Mesendoderm (in vitro differentiated cells): ENCODE measurements at regions not wholly inside any gene's neighbourhood (a gene's known extent, or its start where the extent isn't known, plus 50 kb on each side); places are given as distances from the start of the nearest gene placed in this dataset.
"Not testable (repeated sequence)": the region's sequence is repeated elsewhere in the genome, so short reads cannot be mapped to it uniquely, and the experiment has no call there.

Experiments used
- DNase-seq: peaks from one replicate; pipeline ENCODE4 v3.0.0; 2013
- H2AK5ac ChIP-seq: 2 replicates; pipeline ENCODE4 v1.6.1; 2013; ENCODE audit warnings: low read length, inconsistent platforms
- H2BK120ac ChIP-seq: 2 replicates; pipeline ENCODE4 v1.6.1; 2013; ENCODE audit warnings: low read depth, mild to moderate bottlenecking, low read length, moderate library complexity, mixed read lengths
- H2BK15ac ChIP-seq: replicated peaks from 2 replicates; pipeline ENCODE4 v1.6.1; 2013; ENCODE audit warnings: low read depth, mild to moderate bottlenecking, moderate library complexity
- H2BK5ac ChIP-seq: 2 replicates; pipeline ENCODE4 v1.6.1; 2013; ENCODE audit warnings: low read length, inconsistent platforms
- H3K18ac ChIP-seq: 2 replicates; pipeline ENCODE4 v1.6.1; 2013; ENCODE audit warnings: mild to moderate bottlenecking, low read length, mixed read lengths
- H3K23ac ChIP-seq: one replicate; pipeline ENCODE4 v1.6.1; 2013; ENCODE audit warnings: low read length
- H3K27ac ChIP-seq: 2 replicates; pipeline ENCODE4 v1.5.1; 2013; ENCODE audit warnings: low read depth, mild to moderate bottlenecking, inconsistent platforms, low read length, moderate library complexity
- H3K27me3 ChIP-seq: 2 replicates; pipeline ENCODE4 v1.6.1; 2013; ENCODE audit warnings: low read length, control low read depth, mild to moderate bottlenecking, inconsistent platforms; ENCODE audit not compliant: insufficient read depth, poor library complexity
- H3K36me3 ChIP-seq: 2 replicates; pipeline ENCODE4 v1.6.1; 2013; ENCODE audit warnings: low read length, inconsistent platforms; ENCODE audit not compliant: control insufficient read depth, insufficient read depth
- H3K4ac ChIP-seq: one replicate; pipeline ENCODE4 v1.6.1; 2013; ENCODE audit warnings: low read depth, mild to moderate bottlenecking, low read length, moderate library complexity
- H3K4me1 ChIP-seq: 2 replicates; pipeline ENCODE4 v1.6.1; 2013; ENCODE audit warnings: low read depth, low read length, inconsistent platforms; ENCODE audit not compliant: control insufficient read depth
- H3K4me2 ChIP-seq: 2 replicates; pipeline ENCODE4 v1.6.1; 2013; ENCODE audit warnings: low read length
- H3K4me3 ChIP-seq: 2 replicates; pipeline ENCODE4 v1.5.1; 2013; ENCODE audit warnings: mild to moderate bottlenecking, low read length
- H3K56ac ChIP-seq: one replicate; pipeline ENCODE4 v1.6.1; 2013; ENCODE audit warnings: low read length
- H3K79me1 ChIP-seq: 2 replicates; pipeline ENCODE4 v1.6.1; 2013; ENCODE audit warnings: low read length, inconsistent platforms
- H3K79me2 ChIP-seq: 2 replicates; pipeline ENCODE4 v1.6.1; 2013; ENCODE audit warnings: mild to moderate bottlenecking, low read length; ENCODE audit not compliant: control insufficient read depth, insufficient read depth
- H3K9ac ChIP-seq: 2 replicates; pipeline ENCODE4 v1.6.1; 2013; ENCODE audit warnings: low read length, inconsistent platforms
- H4K5ac ChIP-seq: one replicate; pipeline ENCODE4 v1.6.1; 2013; ENCODE audit warnings: low read length
- H4K8ac ChIP-seq: one replicate; pipeline ENCODE4 v1.6.1; 2013; ENCODE audit warnings: low read depth, mild to moderate bottlenecking, control low read depth, low read length, moderate library complexity
- WGBS: extraction: QIAGEN DNeasy Blood & Tissue Kit; methylation state at CpG from one replicate; pipeline ENCODE4 v1.1.7; 2013; ENCODE audit warnings: low lambda C conversion rate, missing lambda C conversion rate; ENCODE audit not compliant: insufficient coverage; ENCODE audit errors: extremely low coverage; 5-methylcytosine and 5-hydroxymethylcytosine counted together

GRCh38 chr7:156321430-156321829, 319.1 kb upstream of the RNF32 start:
- not testable (repeated sequence) for H3K27ac ChIP-seq, H2BK15ac ChIP-seq, H3K79me1 ChIP-seq, H3K4me1 ChIP-seq, H2BK120ac ChIP-seq, H4K5ac ChIP-seq, H3K23ac ChIP-seq, H2BK5ac ChIP-seq, H3K9ac ChIP-seq, H3K18ac ChIP-seq, H3K27me3 ChIP-seq, H2AK5ac ChIP-seq, H3K79me2 ChIP-seq, H3K36me3 ChIP-seq, H3K4me2 ChIP-seq, H3K56ac ChIP-seq, DNase-seq, H3K4ac ChIP-seq, H4K8ac ChIP-seq, H3K4me3 ChIP-seq
- WGBS: no CpG with 5 or more reads among the region's 1 CpG

GRCh38 chr7:156318926-156319325, 321.6 kb upstream of the RNF32 start:
- no peak overlapping the region for H3K56ac ChIP-seq
- H3K18ac ChIP-seq: no peak overlapping the region
- H3K79me1 ChIP-seq: no peaks in the 10 kb centered on the region
- no peak overlapping the region for H3K9ac ChIP-seq
- no peak overlapping the region for H3K4ac ChIP-seq
- H2BK15ac ChIP-seq: no peak overlapping the region
- H3K27ac ChIP-seq: no peak overlapping the region
- WGBS: no CpG with 5 or more reads among the region's 11 CpGs
- no peak overlapping the region for H3K4me2 ChIP-seq
- no peaks in the 10 kb centered on the region for H3K27me3 ChIP-seq
- H2BK120ac ChIP-seq: no peak overlapping the region
- no peak overlapping the region for H4K5ac ChIP-seq
- no peak overlapping the region for H2BK5ac ChIP-seq
- H3K4me1 ChIP-seq: no peaks in the 10 kb centered on the region
- no peaks in the 10 kb centered on the region for H3K79me2 ChIP-seq
- no peaks in the 10 kb centered on the region for H3K36me3 ChIP-seq
- H4K8ac ChIP-seq: no peak overlapping the region
- no peak overlapping the region for H3K4me3 ChIP-seq
- no peak overlapping the region for H2AK5ac ChIP-seq
- no peak overlapping the region for H3K23ac ChIP-seq
- no peak for DNase-seq

- Histone ChIP-seq H3K79me2 (no peaks in the 10 kb centered on the region), H3K79me1 (no peaks in the 10 kb centered on the region), H3K9ac (no peak overlapping the region), H3K4ac (no peak overlapping the region), H3K23ac (no peak overlapping the region), H3K4me3 (no peak overlapping the region), H3K18ac (no peak overlapping the region), H3K36me3 (no peaks in the 10 kb centered on the region), H4K5ac (no peak overlapping the region), H2BK5ac (no peak overlapping the region), H3K27me3 (no peaks in the 10 kb centered on the region), H3K4me1 (no peaks in the 10 kb centered on the region), H3K27ac (no peak overlapping the region), H3K56ac (no peak overlapping the region), H2BK15ac (no peak overlapping the region), H3K4me2 (no peak overlapping the region), H4K8ac (no peak overlapping the region), H2AK5ac (no peak overlapping the region), H2BK120ac (no peak overlapping the region)
- DNase-seq: no peak
- no CpG with 5 or more reads among the region's 18 CpGs for WGBS
Observed at GRCh38 chr7:156318426-156318825, 322.1 kb upstream of the RNF32 start.

- Histone ChIP-seq H2BK15ac (no peak overlapping the region), H3K27ac (no peak overlapping the region), H3K4ac (no peak overlapping the region), H3K27me3 (no peaks in the 10 kb centered on the region), H3K79me2 (no peaks in the 10 kb centered on the region), H4K8ac (no peak overlapping the region), H3K23ac (no peak overlapping the region), H3K4me2 (no peak overlapping the region), H3K36me3 (no peaks in the 10 kb centered on the region), H3K4me1 (no peaks in the 10 kb centered on the region), H3K9ac (no peak overlapping the region), H3K4me3 (no peak overlapping the region), H3K18ac (no peak overlapping the region), H4K5ac (no peak overlapping the region), H2BK5ac (no peak overlapping the region), H2BK120ac (no peak overlapping the region), H3K79me1 (no peaks in the 10 kb centered on the region), H2AK5ac (no peak overlapping the region), H3K56ac (no peak overlapping the region)
- WGBS: no CpG with 5 or more reads among the region's 15 CpGs
- DNase-seq: no peak
Observed at GRCh38 chr7:156309016-156309620, 331.5 kb upstream of the RNF32 start.

- DNase-seq: no peak
- H3K18ac ChIP-seq: no peak overlapping the region
- no peak overlapping the region for H2BK120ac ChIP-seq
- H2BK15ac ChIP-seq: no peak overlapping the region
- H3K4me3 ChIP-seq: no peak overlapping the region
- no peak overlapping the region for H3K27ac ChIP-seq
- H3K4me2 ChIP-seq: no peak overlapping the region
- H4K5ac ChIP-seq: no peak overlapping the region
- no peak overlapping the region for H3K4ac ChIP-seq
- H2BK5ac ChIP-seq: no peak overlapping the region
- H3K36me3 ChIP-seq: no peaks in the 10 kb centered on the region
- H3K9ac ChIP-seq: no peak overlapping the region
- no peaks in the 10 kb centered on the region for H3K79me1 ChIP-seq
- H3K4me1 ChIP-seq: no peaks in the 10 kb centered on the region
- H3K23ac ChIP-seq: no peak overlapping the region
- no peak overlapping the region for H3K56ac ChIP-seq
- no peak overlapping the region for H2AK5ac ChIP-seq
- H3K27me3 ChIP-seq: no peaks in the 10 kb centered on the region
- H4K8ac ChIP-seq: no peak overlapping the region
- WGBS: no CpG with 5 or more reads among the region's 9 CpGs
- H3K79me2 ChIP-seq: no peaks in the 10 kb centered on the region
Observed at GRCh38 chr7:156307193-156307592, 333.4 kb upstream of the RNF32 start.

- Histone ChIP-seq H3K79me2 (no peaks in the 10 kb centered on the region), H3K9ac (no peak overlapping the region), H3K4me3 (no peak overlapping the region), H2BK120ac (no peak overlapping the region), H3K18ac (no peak overlapping the region), H2BK5ac (no peak overlapping the region), H3K23ac (no peak overlapping the region), H4K8ac (no peak overlapping the region), H3K36me3 (no peaks in the 10 kb centered on the region), H3K4me1 (no peaks in the 10 kb centered on the region), H4K5ac (no peak overlapping the region), H2AK5ac (no peak overlapping the region), H3K79me1 (no peaks in the 10 kb centered on the region), H3K27ac (no peak overlapping the region), H3K4ac (no peak overlapping the region), H3K4me2 (no peak overlapping the region), H2BK15ac (no peak overlapping the region), H3K56ac (no peak overlapping the region), H3K27me3 (no peaks in the 10 kb centered on the region)
- no peak for DNase-seq
- no CpG with 5 or more reads among the region's 10 CpGs for WGBS
Observed at GRCh38 chr7:156305351-156305750, 335.2 kb upstream of the RNF32 start.
